NCI-H510A treated with DMSO at 0.1 percent for 48 hours (cell line): ENCODE measurements at regions not wholly inside any gene's neighbourhood (a gene's known extent, or its start where the extent isn't known, plus 50 kb on each side); places are given as distances from the start of the nearest gene placed in this dataset.

ENCODE experiments used
- DNase-seq: peaks from one replicate; lab custom pipeline; 2025; lab: John Stamatoyannopoulos, UW

DNA sequence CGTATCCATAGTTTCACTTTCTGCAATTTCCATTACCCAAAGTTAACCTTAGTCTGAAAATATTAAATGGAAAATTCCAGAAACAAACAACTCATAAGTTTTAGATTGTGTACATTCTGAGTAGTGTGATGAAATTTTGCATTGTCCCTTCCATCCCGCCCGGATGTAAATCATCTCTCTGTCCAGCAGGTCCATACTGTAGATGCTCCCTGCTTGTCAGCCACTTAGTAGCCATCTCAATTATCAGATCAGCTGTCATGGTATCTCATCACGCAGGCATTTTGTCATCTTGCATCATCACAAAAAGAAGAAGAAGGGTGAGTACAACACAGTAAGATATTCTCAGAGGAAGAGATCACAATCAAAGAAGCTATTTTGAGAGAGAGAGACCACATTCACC, 185.0 kb upstream of the STK17B start:
- DNase-seq: no peak

DNA sequence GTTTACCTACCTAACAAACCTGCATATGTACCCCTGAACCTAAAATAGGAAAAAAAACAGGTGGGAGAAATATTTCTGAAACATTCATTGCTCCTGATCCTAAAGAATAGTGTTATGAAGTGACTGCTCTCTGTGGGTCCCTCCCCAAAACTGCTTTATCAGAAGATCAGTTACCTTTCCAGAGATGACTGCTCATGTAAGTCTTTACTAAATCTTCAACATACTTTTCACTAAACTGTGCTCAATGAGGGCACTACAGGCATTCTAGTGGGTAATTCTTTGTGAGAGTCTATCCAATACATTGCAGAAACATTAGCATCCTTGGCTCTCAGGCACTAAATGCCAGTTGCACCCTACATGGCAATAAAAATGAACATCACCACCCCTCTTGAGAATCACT, 189.3 kb upstream of the STK17B start:
- no peak for DNase-seq

DNA sequence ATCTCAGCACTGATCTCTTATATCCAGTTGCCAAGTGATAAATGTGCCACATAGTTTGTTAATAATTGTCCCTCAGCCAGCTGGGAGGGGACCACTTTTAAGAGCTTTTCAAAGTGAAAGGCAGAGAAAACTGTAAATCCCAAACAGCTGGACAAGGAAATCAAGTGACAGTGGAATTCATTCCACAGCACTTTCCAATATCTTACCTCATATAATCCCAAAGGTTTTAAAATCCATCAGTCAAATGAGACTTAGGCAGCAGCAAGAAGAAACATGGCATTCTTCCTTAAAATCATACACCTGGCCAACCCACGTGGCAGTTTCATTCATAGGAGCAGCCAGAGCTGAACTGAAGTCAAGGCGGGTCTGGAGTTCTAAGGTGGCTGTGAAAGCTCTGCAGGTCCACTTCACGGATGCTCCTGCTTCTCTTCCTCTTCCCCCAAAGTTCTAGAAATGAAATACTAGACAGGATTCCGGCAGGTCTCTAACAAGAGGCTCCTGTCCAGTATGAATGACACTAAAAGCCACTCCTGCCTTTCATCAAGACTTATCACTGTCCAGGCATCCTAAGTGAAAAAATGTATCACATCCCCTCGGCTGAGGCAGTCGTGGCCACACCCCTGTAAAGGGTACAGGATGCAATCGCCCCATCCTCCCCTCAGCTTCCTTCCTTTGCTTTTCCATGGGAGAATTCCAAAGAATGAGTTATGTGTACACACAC, 190.4 kb upstream of the STK17B start:
- DNase-seq: no peak

DNA sequence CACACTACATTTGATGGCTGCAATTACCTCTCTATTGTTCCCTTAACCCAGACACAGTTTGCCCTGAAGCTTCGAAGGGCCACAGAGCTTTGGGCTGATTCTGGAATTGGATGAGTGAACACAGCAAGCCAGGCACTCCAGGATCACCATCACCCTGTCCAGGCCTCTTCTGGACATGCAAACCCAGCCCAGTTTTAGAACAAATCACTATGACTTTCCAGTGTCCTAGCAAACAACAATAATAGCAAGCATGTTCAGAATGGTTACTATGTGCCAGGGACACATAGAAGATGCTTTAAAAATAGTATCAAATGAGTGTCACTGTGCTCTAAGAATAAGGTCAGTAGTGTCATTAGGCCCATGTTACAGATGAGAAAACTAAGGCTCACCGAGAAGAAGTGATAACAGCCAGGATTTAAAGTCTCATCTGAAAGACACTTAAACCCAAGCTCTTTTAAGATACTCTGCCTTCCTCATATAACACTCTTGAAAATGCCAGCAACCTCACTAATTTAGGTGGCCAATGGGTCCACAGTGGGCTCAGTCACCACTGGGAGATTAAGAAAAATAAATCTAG, 191.7 kb upstream of the STK17B start:
- no peak for DNase-seq

DNA sequence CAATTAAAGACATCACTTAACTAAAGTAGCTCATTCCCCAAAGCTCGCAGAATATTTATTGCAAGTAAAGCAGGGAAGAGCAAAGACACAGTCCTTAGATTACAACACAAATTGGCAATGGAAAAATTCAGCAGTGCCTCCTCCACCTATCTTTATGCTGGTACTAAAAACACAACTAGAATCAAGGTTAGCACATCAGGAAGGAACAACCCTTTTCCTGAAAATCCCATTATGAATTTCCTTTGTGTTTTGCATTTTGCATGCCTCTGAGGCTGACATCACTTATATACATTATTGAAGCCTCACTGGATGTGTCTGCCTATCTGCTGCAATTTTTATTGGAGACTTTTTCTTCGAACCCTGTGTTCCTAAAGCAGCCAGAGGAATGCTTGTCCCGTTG, 193.8 kb upstream of the STK17B start:
- no peak for DNase-seq

DNA sequence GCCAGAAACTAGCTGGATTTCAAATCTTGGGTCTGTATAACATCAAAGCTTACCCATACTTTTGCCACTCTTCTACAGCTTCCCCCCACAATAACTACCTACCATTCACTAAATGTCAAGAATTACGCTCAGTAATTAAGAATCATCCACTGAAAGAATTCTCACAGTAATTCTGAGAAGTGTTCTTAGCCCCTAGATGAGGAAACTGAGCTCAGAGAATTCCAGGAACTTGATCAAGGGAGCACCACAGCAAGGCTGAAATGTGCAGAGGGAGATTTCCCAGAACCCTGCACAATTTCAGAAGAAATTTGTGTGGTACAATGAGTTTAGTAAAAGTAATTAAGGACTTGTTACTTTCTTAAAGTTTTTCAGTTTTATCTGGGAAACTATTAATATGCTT, 194.5 kb upstream of the STK17B start:
- no peak for DNase-seq

DNA sequence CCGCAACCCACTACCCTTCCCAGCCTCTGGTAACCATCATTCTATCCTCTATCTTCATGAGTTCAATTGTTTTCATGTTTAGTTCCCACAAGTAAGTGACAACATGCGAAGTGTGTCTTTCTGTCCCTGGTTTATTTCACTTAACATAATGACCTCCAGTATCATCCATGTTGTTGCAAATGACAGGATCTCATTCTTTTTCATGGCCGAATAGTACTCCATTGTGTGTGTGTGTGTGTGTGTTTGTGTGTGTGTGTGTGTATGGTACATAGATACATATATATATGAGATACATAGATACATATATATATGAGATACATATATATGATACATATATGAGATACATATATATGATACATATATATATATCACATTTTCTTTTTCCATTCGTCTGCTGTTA, 196.3 kb upstream of the STK17B start:
- no peak for DNase-seq

DNA sequence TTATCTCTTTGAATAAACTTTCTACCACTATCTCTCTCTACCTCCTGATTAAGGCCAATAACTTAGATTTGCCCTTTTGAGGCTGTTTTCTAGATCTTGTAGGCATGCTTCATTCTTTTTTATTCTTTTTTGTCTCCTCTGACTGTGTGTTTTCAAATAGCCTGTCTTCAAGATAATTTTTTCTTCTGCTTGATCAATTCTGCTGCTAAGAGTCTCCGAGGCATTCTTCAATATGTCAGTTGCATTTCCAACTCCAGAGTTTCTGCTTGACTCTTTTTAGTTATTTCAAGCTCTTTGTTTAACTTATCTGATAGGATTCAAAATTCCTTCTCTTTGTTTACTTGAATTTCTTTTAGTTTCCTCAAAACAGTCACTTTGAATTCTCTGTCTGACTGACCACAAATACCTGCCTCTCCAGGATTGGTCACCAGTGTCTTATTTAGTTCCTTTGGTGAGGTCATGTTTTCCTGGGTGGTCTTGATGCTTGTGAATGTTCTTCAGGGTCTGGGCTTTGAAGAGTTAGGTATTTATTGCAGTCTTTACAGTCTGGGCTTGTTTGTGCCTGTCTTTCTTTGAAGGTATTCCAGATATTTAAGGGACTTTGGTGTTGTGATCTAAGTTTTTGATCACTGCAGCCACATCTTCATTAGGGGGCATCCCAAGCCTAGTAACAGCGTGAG, 197.3 kb upstream of the STK17B start:
- no peak for DNase-seq

DNA sequence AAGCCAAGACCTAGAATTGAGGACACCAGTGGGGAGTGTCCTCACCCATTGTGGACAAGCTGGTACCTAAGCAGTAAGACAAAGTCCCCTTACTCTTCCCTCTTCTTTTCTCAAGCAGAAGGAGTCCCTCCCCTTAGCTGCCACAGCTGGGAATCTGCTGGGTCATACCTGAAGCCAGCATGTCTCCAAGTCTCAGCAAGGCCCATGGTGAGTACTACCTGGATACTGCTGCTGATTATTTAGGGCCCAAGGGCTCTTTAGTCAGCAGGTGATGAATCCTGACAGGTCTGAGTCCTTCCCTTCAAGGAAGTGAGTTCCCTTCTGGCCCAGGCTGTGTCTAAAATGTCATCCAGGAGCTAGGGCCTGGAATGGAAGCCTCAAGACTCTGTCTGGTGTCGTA, 198.6 kb upstream of the STK17B start:
- DNase-seq: no peak

DNA sequence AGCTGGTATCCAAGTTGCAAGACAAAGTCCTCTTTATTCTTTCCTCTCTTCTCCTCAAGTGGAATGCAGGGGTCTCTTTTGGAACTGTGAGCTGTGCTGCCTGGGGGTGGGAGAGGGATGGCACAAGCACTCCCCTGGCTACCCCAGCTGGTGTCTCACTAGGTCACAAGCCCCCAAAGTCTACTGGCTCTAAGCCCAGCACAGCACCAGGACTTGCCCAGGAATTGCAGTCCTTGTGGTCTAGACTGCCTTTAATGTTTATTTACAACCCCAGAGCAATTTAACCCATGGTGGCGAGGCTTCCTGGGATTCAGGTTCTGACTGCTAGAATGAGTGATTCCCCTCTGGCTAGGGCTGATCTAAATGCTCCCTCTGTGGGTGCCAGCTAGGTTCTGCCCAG, 199.0 kb upstream of the STK17B start:
- DNase-seq: no peak

DNA sequence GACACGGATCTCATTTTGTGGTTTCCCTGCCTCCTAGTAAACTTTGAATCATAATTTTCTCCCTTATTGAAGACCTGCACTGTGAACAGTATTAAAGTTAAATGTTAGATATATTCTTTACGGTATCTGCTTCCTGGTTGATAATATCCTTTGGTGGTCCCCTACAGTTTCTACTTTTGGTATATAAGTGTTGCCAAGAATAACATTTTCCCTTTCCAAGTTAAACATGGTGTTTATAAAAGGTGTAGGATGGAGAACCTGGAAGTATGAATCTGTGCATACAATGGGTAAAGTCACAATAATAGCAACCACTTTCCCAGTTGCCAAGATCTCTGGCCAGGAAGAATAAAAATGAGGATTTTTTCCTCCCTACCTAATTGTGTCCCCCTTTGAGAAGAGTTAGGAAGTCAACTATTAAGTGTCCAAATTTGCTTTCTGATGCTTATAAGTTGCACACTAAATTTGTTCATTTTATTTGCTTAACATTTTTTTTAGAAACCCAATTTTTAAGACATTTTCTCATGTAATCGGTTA, 201.0 kb upstream of the STK17B start:
- DNase-seq: no peak

DNA sequence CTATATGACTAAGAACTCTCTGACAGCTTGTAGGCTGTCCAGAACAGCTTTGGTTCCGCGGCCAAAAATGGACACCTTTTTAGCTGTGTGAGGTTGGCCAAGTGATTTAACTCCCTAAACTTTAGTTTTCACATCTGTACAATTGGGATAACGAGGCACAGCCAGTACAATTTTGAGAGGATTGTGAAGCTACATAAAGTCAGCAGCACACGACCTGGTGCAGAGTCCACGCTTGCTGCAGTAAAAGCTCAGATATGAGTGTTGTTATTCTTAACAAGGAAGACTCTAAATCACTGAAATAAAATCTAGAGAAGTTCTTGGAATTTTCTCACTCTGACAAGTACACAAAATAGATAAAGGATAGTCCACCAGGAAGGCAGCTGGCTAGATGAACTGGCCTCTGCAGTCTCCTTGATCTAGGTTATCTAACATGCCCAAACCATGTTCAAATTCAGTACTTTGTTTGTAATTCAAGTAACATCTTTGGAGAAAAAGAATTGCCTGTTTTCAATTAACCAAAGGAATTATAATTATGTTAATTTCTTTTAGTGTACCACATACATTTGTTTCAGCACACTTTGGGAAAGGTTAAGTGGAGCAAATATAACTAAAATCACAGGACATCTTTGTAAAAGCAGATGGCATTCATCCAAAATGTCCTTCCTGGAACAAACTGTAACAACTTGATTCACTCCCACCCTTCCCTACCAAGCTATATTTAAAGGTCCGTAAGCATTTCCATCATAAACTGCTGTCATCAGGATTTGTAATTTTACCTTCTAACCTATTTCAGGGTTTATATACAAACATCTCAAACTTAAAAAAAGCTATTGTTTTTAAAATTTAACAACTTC, 201.7 kb upstream of the STK17B start:
- DNase-seq: no peak

DNA sequence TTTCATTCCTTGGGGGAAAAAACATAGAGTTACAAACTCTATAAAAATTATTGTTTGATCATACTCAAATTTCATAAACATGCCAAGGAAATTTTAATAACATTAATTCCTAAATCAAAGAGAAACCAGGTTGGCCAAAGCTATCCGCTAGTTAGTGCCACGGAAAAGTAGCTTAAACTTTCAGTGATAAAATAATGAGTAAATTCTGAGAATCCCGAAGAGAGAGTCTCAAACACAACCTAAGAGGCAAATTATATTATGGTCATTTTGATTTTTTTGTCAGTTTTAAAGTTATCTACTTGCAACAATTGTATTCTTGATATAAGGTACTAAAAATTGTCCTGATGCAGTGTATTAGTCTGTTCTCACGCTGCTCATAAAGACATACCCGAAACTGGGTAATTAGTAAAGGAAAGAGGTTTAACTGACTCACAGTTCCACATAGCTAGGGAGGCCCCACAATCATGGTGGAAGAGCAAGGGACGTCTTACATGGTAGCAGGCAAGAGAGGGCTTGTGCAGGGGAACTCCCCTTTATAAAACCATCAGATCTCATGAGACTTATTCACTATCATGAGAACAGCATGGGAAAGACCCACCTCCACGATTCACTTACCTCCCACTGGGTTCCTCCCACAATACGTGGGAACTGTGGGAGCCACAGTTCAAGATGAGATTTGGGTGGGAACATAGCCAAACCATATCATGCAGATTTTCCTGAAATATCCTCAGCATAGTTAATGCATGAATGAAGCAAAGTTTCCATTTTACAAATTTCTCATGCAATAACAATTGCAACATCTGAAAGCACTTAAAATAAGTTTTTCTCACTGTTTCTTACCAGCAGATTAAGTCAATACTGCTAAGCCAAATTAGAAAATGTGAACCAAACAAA, 205.9 kb upstream of the STK17B start:
- no peak for DNase-seq

DNA sequence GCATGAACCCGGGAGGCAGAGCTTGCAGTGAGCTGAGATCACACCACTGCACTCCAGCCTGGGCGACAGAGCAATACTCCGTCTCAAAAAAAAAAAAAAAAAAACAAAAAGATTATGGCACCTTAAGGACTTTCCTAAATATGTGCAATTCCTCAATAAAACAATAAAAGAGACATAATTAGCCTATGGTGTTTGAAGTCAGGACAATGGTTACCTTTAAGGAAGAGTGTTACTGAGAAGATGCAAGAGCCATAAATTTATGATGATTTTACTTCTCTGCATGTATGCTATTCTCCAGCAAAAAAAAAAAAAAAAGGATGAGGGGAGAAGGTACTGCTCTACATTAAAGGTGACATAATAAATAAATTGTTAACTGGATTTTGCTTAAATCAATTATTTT, 208.2 kb upstream of the STK17B start:
- no peak for DNase-seq

DNA sequence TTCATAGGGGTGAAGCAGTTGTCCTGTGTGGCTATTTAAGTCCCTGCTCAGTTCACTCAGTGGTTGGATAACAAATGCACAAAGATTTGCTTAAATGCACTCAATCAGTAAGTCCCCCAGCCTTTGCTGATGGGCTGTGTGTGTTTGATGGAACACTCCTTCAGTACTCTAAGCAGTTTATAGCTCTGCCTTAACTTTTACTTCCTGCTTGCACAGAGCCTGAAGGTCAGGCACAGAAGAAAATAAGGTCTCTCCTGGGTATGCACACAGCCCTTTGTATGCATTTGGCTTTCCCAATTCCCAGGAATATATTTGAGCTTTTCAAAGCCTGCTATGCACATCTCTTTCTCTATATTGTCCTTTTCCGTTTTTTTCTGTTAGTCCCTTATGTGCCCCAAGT, 208.7 kb upstream of the STK17B start:
- no peak for DNase-seq

DNA sequence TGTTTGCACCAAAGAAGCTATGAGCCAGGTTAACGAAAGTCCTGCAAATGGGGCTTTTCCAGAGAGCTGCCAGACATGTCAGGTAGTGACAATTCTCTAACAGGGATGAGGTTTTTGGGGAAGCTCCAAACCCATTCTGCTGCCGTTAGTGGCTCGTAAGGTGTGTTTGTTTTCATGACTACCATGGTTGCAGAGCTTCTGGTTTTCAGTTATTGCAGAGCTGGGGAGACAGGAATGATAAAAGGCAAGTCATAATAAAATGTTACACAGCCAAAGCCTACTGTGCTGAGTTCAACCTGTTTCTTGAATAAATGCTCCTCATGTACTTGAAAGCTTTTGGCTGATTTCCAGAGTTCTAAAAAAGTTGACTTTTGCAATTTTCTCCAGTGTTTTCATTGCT, 209.2 kb upstream of the STK17B start:
- no peak for DNase-seq

DNA sequence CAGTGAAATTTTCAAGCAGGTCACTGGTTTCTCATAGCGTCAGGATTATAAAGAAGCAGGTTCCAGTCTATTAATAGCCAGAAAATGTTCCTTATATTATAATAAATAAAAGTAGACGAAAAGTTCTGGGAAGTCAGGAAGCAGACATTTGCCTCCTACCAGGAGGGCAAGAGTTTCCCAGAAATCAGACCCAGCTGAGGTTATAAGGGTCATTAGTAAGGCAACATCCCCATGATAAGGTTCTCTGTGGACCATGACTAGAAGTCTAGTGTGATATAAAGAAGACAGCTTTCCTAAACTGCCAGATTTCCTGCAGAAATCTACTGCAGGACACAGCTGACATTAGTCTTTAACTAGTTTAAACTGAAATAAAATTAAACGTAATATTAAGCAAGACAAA, 210.1 kb upstream of the STK17B start:
- no peak for DNase-seq

DNA sequence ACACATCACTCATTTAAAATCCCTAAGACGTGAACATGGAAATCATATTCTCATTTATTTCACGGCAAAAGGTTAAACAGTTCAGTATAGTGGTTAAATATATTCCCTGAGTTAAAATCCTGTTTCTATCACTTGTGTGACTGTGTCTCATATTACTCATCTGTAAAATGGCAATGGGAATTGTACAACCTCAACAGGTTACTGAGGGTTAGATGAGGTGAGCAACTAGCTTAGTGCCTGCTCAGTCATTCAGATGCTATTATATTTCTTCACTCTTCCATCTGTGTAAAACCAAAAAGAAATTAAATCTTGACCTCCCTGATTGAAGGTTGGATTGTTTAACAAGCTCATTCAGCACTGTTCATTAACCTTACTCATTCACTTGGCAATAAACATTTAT, 212.4 kb upstream of the STK17B start:
- no peak for DNase-seq

DNA sequence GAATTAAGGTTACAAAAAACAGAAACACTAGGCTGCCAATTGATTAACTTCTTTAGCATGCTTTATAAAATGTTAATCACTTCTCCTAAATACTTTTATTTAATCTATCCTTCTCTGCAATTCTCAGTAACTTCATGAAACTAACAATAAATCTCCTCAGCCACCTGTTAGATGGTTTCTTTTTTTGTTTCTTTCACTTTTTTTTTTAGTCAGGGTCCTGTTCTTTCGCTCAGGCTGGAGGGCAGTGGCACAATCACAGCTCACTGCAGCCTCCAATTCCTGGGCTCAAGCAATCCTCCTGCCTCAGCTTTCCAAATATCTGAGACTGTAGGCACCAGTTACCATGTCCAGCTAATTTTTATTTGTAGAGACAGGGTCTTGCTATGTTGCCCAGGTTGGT, 213.4 kb upstream of the STK17B start:
- DNase-seq: no peak

DNA sequence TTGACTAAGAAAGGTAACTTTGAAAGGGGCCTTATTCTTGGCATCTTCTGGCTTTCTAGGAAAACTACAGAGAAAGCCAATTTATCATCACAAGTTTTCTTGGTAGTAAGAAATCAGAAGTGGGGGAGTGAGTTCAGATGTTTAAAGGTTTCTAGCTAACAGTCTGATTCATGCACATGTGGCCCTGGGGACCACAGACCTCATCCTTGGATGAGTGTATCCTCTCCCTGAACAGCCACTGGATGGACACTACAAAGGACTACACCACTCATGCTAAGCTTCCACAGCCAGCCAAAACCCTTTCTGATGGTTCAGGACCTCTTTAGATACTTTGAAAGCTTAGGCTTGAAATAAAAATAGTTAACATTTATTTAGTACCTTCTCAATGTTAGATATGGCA, 218.3 kb upstream of the STK17B start:
- no peak for DNase-seq
